Esophagus squamous epithelium (tissue), 4 donors: ENCODE measurements at regions not wholly inside any gene's neighbourhood (a gene's known extent, or its start where the extent isn't known, plus 50 kb on each side); places are given as distances from the start of the nearest gene placed in this dataset.

ENCODE experiments used
- CTCF ChIP-seq, 6 experiments: fragments of 450-650 bp in 4 of 6; fragments of 200-600 bp in 2 of 6; sonication (generic) in 2 of 6; IDR thresholded peaks; one replicate each; pipeline ENCODE4 v1.5.1; 2016 to 2019; ENCODE audit warnings: antibody characterized with exemption in 6 of 6, mild to moderate bottlenecking in 4 of 6, moderate library complexity in 4 of 6
- POLR2A ChIP-seq, 4 donors: fragments of 450-650 bp; IDR thresholded peaks; one replicate each; pipeline ENCODE4 v1.6.1; 2017; ENCODE audit warnings: antibody characterized with exemption in 4 of 4, mild to moderate bottlenecking in 4 of 4, moderate library complexity in 3 of 4

GRCh38 chr3:10565814-10566213 is 60.4 kb upstream of the ATP2B2 start:
- TF ChIP-seq CTCF (IDR thresholded peaks at IDR 0.05): no peak
- TF ChIP-seq POLR2A (IDR thresholded peaks at IDR 0.05): no peak
